ENCODE measurements at regions not wholly inside any gene's neighbourhood (a gene's known extent, or its start where the extent isn't known, plus 50 kb on each side); places are given as distances from the start of the nearest gene placed in this dataset.

DNA sequence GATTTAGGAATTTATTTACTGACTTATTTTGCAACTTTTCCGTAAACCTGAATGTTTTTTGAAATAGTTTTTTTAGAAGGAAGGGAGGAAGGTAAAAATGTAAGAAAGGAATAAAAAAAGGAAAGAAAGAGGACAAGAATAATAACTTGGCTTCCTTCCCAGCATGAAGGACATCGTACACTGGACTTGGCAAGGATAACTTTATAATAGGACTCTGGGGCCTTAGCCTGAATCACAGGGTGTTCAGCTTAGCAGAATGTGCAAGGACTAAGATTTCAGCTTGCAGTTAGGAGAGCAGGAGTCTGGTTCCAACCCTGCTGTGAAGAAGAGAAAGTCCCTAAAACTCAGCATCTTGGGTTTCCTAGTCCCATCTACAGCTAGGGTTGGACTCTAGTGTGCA lies 1053.3 kb downstream of the VRK1 start:
- TF ChIP-seq, protein P1, sequence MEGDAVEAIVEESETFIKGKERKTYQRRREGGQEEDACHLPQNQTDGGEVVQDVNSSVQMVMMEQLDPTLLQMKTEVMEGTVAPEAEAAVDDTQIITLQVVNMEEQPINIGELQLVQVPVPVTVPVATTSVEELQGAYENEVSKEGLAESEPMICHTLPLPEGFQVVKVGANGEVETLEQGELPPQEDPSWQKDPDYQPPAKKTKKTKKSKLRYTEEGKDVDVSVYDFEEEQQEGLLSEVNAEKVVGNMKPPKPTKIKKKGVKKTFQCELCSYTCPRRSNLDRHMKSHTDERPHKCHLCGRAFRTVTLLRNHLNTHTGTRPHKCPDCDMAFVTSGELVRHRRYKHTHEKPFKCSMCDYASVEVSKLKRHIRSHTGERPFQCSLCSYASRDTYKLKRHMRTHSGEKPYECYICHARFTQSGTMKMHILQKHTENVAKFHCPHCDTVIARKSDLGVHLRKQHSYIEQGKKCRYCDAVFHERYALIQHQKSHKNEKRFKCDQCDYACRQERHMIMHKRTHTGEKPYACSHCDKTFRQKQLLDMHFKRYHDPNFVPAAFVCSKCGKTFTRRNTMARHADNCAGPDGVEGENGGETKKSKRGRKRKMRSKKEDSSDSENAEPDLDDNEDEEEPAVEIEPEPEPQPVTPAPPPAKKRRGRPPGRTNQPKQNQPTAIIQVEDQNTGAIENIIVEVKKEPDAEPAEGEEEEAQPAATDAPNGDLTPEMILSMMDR (conservative IDR thresholded peaks at IDR 0.05 in 1 of 2, IDR thresholded peaks at IDR 0.05 in 1 of 2; ENCODE audit: extremely low read depth in 1 of 2, insufficient read depth in 1 of 2, low read depth in 1 of 2, low read length in 2 of 2), result no peak
- TF ChIP-seq EZH2 (IDR thresholded peaks at IDR 0.05; ENCODE audit: borderline replicate concordance, low read length), result no peak

Measured in mammary epithelial cell (primary cell).